HG02973 (cell line): ENCODE measurements at regions not wholly inside any gene's neighbourhood (a gene's known extent, or its start where the extent isn't known, plus 50 kb on each side); places are given as distances from the start of the nearest gene placed in this dataset.

Experiments used
- ATAC-seq: cut with Tn5 transposase; IDR thresholded peaks from one replicate; pipeline ENCODE4 v1.9.1; 2021; ENCODE audit warnings: moderate library complexity; ENCODE audit not compliant: unreplicated experiment

GRCh38 chr5:133831491-133832224 lies 136.8 kb downstream of the C5orf15 start:
- no peak for ATAC-seq

GRCh38 chr5:133830911-133831310 lies 137.5 kb downstream of the C5orf15 start:
- no peak for ATAC-seq

GRCh38 chr5:133830281-133830680 lies 138.1 kb downstream of the C5orf15 start:
- no peak for ATAC-seq

GRCh38 chr5:133829786-133830185 lies 138.6 kb downstream of the C5orf15 start:
- ATAC-seq, result no peak

- no peak for ATAC-seq
These were observed 139.7 kb downstream of the C5orf15 start for GRCh38 chr5:133828722-133829121.

GRCh38 chr5:133827830-133828229 lies 140.6 kb downstream of the C5orf15 start:
- ATAC-seq, result no peak

GRCh38 chr5:133827011-133827410 lies 141.4 kb downstream of the C5orf15 start:
- ATAC-seq, result no peak

- ATAC-seq, result peak; percentile 36
These were observed 142.7 kb downstream of the C5orf15 start for GRCh38 chr5:133825631-133826289.

- peak; percentile 70 for ATAC-seq
These were observed 143.7 kb downstream of the C5orf15 start for GRCh38 chr5:133824661-133825254.

GRCh38 chr5:133821889-133822288 lies 146.5 kb downstream of the C5orf15 start:
- ATAC-seq, result no peak

GRCh38 chr5:133821311-133821741 lies 147.1 kb downstream of the C5orf15 start:
- no peak for ATAC-seq

GRCh38 chr5:133820507-133820906 lies 147.9 kb downstream of the C5orf15 start:
- no peak for ATAC-seq

GRCh38 chr5:133819977-133820471 lies 148.4 kb downstream of the C5orf15 start:
- no peak for ATAC-seq

GRCh38 chr5:133818869-133819600 lies 149.4 kb downstream of the C5orf15 start:
- no peak for ATAC-seq

- no peak for ATAC-seq
These were observed 150.4 kb downstream of the C5orf15 start for GRCh38 chr5:133818031-133818431.

- ATAC-seq, result no peak
These were observed 151.0 kb downstream of the C5orf15 start for GRCh38 chr5:133817456-133817855.

GRCh38 chr5:133816791-133817190 lies 151.6 kb downstream of the C5orf15 start:
- ATAC-seq, result no peak

- no peak for ATAC-seq
These were observed 154.3 kb downstream of the C5orf15 start for GRCh38 chr5:133814152-133814551.

- ATAC-seq, result no peak
These were observed 157.3 kb downstream of the C5orf15 start for GRCh38 chr5:133811168-133811567.

GRCh38 chr5:133809801-133810200 lies 158.6 kb downstream of the C5orf15 start:
- no peak for ATAC-seq

- no peak for ATAC-seq
These were observed 161.1 kb downstream of the C5orf15 start for GRCh38 chr5:133807348-133807747.
